ENCODE measurements at regions not wholly inside any gene's neighbourhood (a gene's known extent, or its start where the extent isn't known, plus 50 kb on each side); places are given as distances from the start of the nearest gene placed in this dataset.
A peak's percentile ranks its signal among the peaks of the same experiment; 100 is the strongest.

DNA sequence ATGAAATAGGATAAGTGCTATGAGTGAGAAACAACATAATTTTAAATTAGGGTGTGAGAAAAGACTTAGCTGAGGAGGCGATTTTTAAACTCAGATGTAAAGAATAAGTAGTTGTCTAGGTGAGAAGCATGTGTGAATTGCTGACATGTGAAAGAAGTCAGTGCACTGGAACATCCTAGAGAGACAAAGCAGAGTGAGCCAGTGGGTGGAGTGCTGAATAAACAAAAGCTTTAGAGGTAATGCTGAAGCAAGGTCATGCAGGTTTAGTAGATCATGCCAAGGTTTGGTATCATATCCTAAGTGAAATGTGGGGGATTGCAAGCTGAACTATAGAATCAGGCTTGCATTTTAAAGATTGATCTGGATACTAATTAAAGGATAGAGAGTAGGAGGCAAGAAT, 89.4 kb downstream of the KIF2B start:
- TF ChIP-seq, protein P1, sequence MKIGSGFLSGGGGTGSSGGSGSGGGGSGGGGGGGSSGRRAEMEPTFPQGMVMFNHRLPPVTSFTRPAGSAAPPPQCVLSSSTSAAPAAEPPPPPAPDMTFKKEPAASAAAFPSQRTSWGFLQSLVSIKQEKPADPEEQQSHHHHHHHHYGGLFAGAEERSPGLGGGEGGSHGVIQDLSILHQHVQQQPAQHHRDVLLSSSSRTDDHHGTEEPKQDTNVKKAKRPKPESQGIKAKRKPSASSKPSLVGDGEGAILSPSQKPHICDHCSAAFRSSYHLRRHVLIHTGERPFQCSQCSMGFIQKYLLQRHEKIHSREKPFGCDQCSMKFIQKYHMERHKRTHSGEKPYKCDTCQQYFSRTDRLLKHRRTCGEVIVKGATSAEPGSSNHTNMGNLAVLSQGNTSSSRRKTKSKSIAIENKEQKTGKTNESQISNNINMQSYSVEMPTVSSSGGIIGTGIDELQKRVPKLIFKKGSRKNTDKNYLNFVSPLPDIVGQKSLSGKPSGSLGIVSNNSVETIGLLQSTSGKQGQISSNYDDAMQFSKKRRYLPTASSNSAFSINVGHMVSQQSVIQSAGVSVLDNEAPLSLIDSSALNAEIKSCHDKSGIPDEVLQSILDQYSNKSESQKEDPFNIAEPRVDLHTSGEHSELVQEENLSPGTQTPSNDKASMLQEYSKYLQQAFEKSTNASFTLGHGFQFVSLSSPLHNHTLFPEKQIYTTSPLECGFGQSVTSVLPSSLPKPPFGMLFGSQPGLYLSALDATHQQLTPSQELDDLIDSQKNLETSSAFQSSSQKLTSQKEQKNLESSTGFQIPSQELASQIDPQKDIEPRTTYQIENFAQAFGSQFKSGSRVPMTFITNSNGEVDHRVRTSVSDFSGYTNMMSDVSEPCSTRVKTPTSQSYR (CRISPR knock-in tag; IDR thresholded peaks at IDR 0.05; ENCODE audit: borderline replicate concordance), result no peak
- TF ChIP-seq SOX13 (IDR thresholded peaks at IDR 0.05) (no peak), SOX13 (CRISPR knock-in tag; conservative IDR thresholded peaks at IDR 0.05 in 1 of 2, IDR thresholded peaks at IDR 0.05 in 1 of 2) (peak in 1 of 2 experiments; percentile 32; a peak in 1 of 4 replicates), DPF2 (CRISPR knock-in tag; IDR thresholded peaks at IDR 0.05; ENCODE audit: borderline replicate concordance, low read depth) (no peak), ZNF275 (CRISPR knock-in tag; IDR thresholded peaks at IDR 0.05; ENCODE audit: borderline replicate concordance) (no peak), KLF15 (CRISPR knock-in tag; IDR thresholded peaks at IDR 0.05; ENCODE audit: borderline replicate concordance) (no peak), MAFF (IDR thresholded peaks at IDR 0.05; ENCODE audit: low read depth, low read length) (peak; percentile 42; the same call in 1 of the 2 replicates), PPARG (CRISPR knock-in tag; conservative IDR thresholded peaks at IDR 0.05) (no peak), NFE2L2 (IDR thresholded peaks at IDR 0.05; ENCODE audit: low read length) (no peak), ZNF460 (CRISPR knock-in tag; IDR thresholded peaks at IDR 0.05; ENCODE audit: borderline replicate concordance) (no peak), MAFK (conservative IDR thresholded peaks at IDR 0.05 in 1 of 2, IDR thresholded peaks at IDR 0.05 in 1 of 2; ENCODE audit: low read length in 2 of 2) (peak; percentile 40 to 44)
- no peaks in the 10 kb centered on the region for H4K20me1 ChIP-seq (ENCODE audit: insufficient read depth, low read length)
- whole genome bisulfite sequencing (ENCODE audit: low lambda C conversion rate), result 2% methylated on average over 1 of the region's 1 CpG
- 0 out of 2 replicates have a peak, but pooled peaks cover 8% of the 10 kb centered on the region for H3K4me1 ChIP-seq (ENCODE audit: insufficient read depth, low read length)
- no peak overlapping the region for H3K9ac ChIP-seq (ENCODE audit: insufficient read depth, low read depth, low read length)
- in situ Hi-C loops (cut with HindIII; ENCODE audit: extremely low pct_ligation_motif_present, low pct_unique_long_range_greater_than_20kb), result no loop called here
- H3K27me3 ChIP-seq (ENCODE audit: control insufficient read depth in 1 of 2, insufficient read depth in 2 of 2, low read length in 2 of 2), result no peaks in the 10 kb centered on the region
- DNase-seq (ENCODE audit: low spot score) (peak; percentile 21), ATAC-seq (peak; percentile 57; the same call in 2 of the 3 replicates), FAIRE-seq (no peak)
- H3K36me3 ChIP-seq (replicated peaks in 1 of 2; ENCODE audit: control insufficient read depth in 1 of 2, insufficient read depth in 2 of 2, low read length in 2 of 2), result no peaks in the 10 kb centered on the region
- no peak overlapping the region for H3K27ac ChIP-seq (ENCODE audit: extremely low read length, insufficient read depth, low read length)
- no TSS peak for BruUV-seq (replicated peaks)
- intact Hi-C loops (cut with micrococcal nuclease; ENCODE audit: unreplicated experiment), result no loop called here
- no peaks in the 10 kb centered on the region for H3K9me3 ChIP-seq (ENCODE audit: low read length)
- ChIA-PET POLR2A (no interaction called here), CTCF (ENCODE audit: low intra/inter-chr PET ratio, low total read pairs) (no interaction called here)
- no peaks in the 10 kb centered on the region for H3K79me2 ChIP-seq (ENCODE audit: insufficient read depth, low read length)
- no peak overlapping the region for H2AFZ ChIP-seq (ENCODE audit: low read length)
- no peak overlapping the region for H3K4me2 ChIP-seq (ENCODE audit: low read depth, low read length)
- H3K4me3 ChIP-seq (replicated peaks in 1 of 3; ENCODE audit: insufficient read depth in 1 of 3, low read depth in 2 of 3, low read length in 3 of 3), result no peak overlapping the region
